WTC11 (cell line): ENCODE measurements at regions not wholly inside any gene's neighbourhood (a gene's known extent, or its start where the extent isn't known, plus 50 kb on each side); places are given as distances from the start of the nearest gene placed in this dataset.
"Not testable (repeated sequence)": the region's sequence is repeated elsewhere in the genome, so short reads cannot be mapped to it uniquely, and the experiment has no call there.

Experiments
- ATAC-seq: fragments of 200-7000 bp; cut with Tn5 transposase; 2 replicates; pipeline ENCODE4 v1.10.0; 2021; ENCODE audit warnings: mild to moderate bottlenecking, moderate library complexity
- CTCF ChIA-PET: fragments of 300-600 bp; sonication (Branson Sonifier 250); formaldehyde crosslinking; loops from one replicate; lab custom pipeline; 2021; ENCODE audit warnings: antibody characterized with exemption; lab: Charles Lee
- POLR2A ChIA-PET: fragments of 350-600 bp; sonication (Branson Sonifier 250); formaldehyde crosslinking; loops from one replicate; lab custom pipeline; 2021; ENCODE audit warnings: antibody characterized with exemption; lab: Charles Lee
- DNase-seq: peaks from one replicate; pipeline ENCODE4 v3.0.0; 2021; ENCODE audit warnings: low spot score
- H3K27ac Mint-ChIP-seq: 2 replicates; pipeline ENCODE4 v1.8.0; 2021; ENCODE audit warnings: mixed read lengths
- H3K27me3 Mint-ChIP-seq: 2 replicates; pipeline ENCODE4 v1.8.0; 2021; ENCODE audit warnings: low read depth, mild to moderate bottlenecking, moderate library complexity, mixed read lengths
- H3K36me3 Mint-ChIP-seq: 2 replicates; pipeline ENCODE4 v1.8.0; 2021; ENCODE audit warnings: mixed read lengths
- H3K4me1 Mint-ChIP-seq: 2 replicates; pipeline ENCODE4 v1.8.0; 2022; ENCODE audit warnings: mixed read lengths
- H3K4me3 Mint-ChIP-seq: 2 replicates; pipeline ENCODE4 v1.8.0; 2021; ENCODE audit warnings: mild to moderate bottlenecking, moderate library complexity, mixed read lengths
- H3K9me3 Mint-ChIP-seq: 2 replicates; pipeline ENCODE4 v1.8.0; 2021; ENCODE audit warnings: mixed read lengths
- ARID4B ChIP-seq: sonication (generic); formaldehyde crosslinking; IDR thresholded peaks from 2 replicates; pipeline ENCODE4 v1.8.0; 2023; ENCODE audit warnings: missing genetic modification reagents, mild to moderate bottlenecking, borderline replicate concordance
- EMX1 ChIP-seq: fragments of 250-450 bp; sonication (Bioruptor Pico); IDR thresholded peaks from 2 replicates; pipeline ENCODE4 v1.8.0; 2021; ENCODE audit warnings: mild to moderate bottlenecking
- KAT7 ChIP-seq: sonication (generic); formaldehyde crosslinking; IDR thresholded peaks from 2 replicates; pipeline ENCODE4 v1.8.1; 2023; ENCODE audit warnings: missing genetic modification reagents, mild to moderate bottlenecking, borderline replicate concordance
- NFYB ChIP-seq: sonication (generic); formaldehyde crosslinking; conservative IDR thresholded peaks from 2 replicates; pipeline ENCODE4 v1.8.0; 2022; ENCODE audit warnings: low read depth, missing genetic modification reagents
- OVOL2 ChIP-seq: fragments of 250-450 bp; sonication (Bioruptor Pico); IDR thresholded peaks from 2 replicates; pipeline ENCODE4 v1.9.0; 2021; ENCODE audit warnings: mild to moderate bottlenecking, borderline replicate concordance
- PRRX2 ChIP-seq: fragments of 250-450 bp; sonication (Bioruptor Pico); IDR thresholded peaks from 2 replicates; pipeline ENCODE4 v1.8.0; 2021; ENCODE audit warnings: mild to moderate bottlenecking
- SMAD3 ChIP-seq: sonication (generic); formaldehyde crosslinking; IDR thresholded peaks from 2 replicates; pipeline ENCODE4 v1.8.0; 2022; ENCODE audit warnings: missing genetic modification reagents, mild to moderate bottlenecking, borderline replicate concordance
- STAT6 ChIP-seq: sonication (generic); formaldehyde crosslinking; conservative IDR thresholded peaks from 2 replicates; pipeline ENCODE4 v1.8.1; 2023; ENCODE audit warnings: mild to moderate bottlenecking, low read depth, missing genetic modification reagents, moderate library complexity
- TP53 ChIP-seq: sonication (generic); formaldehyde crosslinking; IDR thresholded peaks from 2 replicates; pipeline ENCODE4 v1.8.1; 2023; ENCODE audit warnings: mild to moderate bottlenecking, missing genetic modification reagents
- ZBTB21 ChIP-seq: sonication (generic); formaldehyde crosslinking; IDR thresholded peaks from 2 replicates; pipeline ENCODE4 v1.8.1; 2023; ENCODE audit warnings: mild to moderate bottlenecking, missing genetic modification reagents, borderline replicate concordance
- ZNF232 ChIP-seq: sonication (generic); formaldehyde crosslinking; IDR thresholded peaks from 2 replicates; pipeline ENCODE4 v1.8.0; 2022; ENCODE audit warnings: mild to moderate bottlenecking, missing genetic modification reagents
- ZNF416 ChIP-seq: fragments of 250-450 bp; sonication (Bioruptor Pico); IDR thresholded peaks from 2 replicates; pipeline ENCODE4 v1.9.0; 2021; ENCODE audit warnings: mild to moderate bottlenecking, inconsistent platforms
- ZNF425 ChIP-seq: fragments of 250-450 bp; sonication (Bioruptor Pico); conservative IDR thresholded peaks from 2 replicates; pipeline ENCODE4 v1.9.0; 2021; ENCODE audit warnings: mild to moderate bottlenecking
- TF ChIP-seq, protein P1 (sequence below): sonication (generic); formaldehyde crosslinking; IDR thresholded peaks from 2 replicates; pipeline ENCODE4 v1.8.1; 2022; ENCODE audit warnings: mild to moderate bottlenecking, missing genetic modification reagents, moderate library complexity, borderline replicate concordance
- TF ChIP-seq, protein P2 (sequence below): fragments of 250-450 bp; sonication (Bioruptor Pico); IDR thresholded peaks from 2 replicates; pipeline ENCODE4 v2.1.2; 2022; ENCODE audit warnings: mild to moderate bottlenecking, moderate library complexity
- TF ChIP-seq, protein P3 (sequence below): sonication (generic); formaldehyde crosslinking; IDR thresholded peaks from 2 replicates; pipeline ENCODE4 v1.8.0; 2023; ENCODE audit warnings: mild to moderate bottlenecking, missing genetic modification reagents

DNA sequence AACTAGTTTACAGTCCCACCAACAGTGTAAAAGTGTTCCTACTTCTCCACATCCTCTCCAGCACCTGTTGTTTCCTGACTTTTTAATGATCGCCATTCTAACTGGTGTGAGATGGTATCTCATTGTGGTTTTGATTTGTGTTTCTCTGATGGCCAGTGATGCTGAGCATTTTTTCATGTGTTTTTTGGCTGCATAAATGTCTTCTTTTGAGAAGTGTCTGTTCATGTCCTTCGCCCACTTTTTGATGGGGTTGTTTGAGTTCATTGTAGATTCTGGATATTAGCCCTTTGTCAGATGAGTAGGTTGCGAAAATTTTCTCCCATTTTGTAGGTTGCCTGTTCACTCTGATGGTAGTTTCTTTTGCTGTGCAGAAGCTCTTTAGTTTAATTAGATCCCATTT is 77.1 kb upstream of the SLC7A14 start:
- POLR2A ChIA-PET, H3K27me3 Mint-ChIP-seq, H3K27ac Mint-ChIP-seq, ATAC-seq, H3K4me1 Mint-ChIP-seq, DNase-seq, CTCF ChIA-PET, H3K4me3 Mint-ChIP-seq: not testable (repeated sequence)
- Mint-ChIP-seq H3K9me3 (peaks cover 25% of the 10 kb centered on the region), H3K36me3 (peaks cover 12% of the 10 kb centered on the region)

GRCh38 chr3:170660139-170660538 is 74.3 kb upstream of the SLC7A14 start:
- POLR2A ChIA-PET: no interaction called here
- no peaks in the 10 kb centered on the region for H3K36me3 Mint-ChIP-seq
- TF ChIP-seq, protein P1, sequence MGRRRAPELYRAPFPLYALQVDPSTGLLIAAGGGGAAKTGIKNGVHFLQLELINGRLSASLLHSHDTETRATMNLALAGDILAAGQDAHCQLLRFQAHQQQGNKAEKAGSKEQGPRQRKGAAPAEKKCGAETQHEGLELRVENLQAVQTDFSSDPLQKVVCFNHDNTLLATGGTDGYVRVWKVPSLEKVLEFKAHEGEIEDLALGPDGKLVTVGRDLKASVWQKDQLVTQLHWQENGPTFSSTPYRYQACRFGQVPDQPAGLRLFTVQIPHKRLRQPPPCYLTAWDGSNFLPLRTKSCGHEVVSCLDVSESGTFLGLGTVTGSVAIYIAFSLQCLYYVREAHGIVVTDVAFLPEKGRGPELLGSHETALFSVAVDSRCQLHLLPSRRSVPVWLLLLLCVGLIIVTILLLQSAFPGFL: no peak
- TF ChIP-seq ZBTB21 (CRISPR knock-in tag) (no peak), TP53 (CRISPR knock-in tag) (no peak), OVOL2 (no peak), ARID4B (no peak), KAT7 (CRISPR knock-in tag) (no peak), ZNF425 (no peak), ZNF232 (CRISPR knock-in tag) (no peak), ZNF416 (CRISPR knock-in tag) (no peak), STAT6 (no peak), NFYB (CRISPR knock-in tag) (no peak), EMX1 (CRISPR knock-in tag) (no peak), PRRX2 (CRISPR knock-in tag) (no peak), SMAD3 (CRISPR knock-in tag) (no peak)
- TF ChIP-seq, protein P2, sequence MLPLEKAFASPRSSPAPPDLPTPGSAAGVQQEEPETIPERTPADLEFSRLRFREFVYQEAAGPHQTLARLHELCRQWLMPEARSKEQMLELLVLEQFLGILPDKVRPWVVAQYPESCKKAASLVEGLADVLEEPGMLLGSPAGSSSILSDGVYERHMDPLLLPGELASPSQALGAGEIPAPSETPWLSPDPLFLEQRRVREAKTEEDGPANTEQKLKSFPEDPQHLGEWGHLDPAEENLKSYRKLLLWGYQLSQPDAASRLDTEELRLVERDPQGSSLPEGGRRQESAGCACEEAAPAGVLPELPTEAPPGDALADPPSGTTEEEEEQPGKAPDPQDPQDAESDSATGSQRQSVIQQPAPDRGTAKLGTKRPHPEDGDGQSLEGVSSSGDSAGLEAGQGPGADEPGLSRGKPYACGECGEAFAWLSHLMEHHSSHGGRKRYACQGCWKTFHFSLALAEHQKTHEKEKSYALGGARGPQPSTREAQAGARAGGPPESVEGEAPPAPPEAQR (CRISPR knock-in tag): no peak
- TF ChIP-seq, protein P3, sequence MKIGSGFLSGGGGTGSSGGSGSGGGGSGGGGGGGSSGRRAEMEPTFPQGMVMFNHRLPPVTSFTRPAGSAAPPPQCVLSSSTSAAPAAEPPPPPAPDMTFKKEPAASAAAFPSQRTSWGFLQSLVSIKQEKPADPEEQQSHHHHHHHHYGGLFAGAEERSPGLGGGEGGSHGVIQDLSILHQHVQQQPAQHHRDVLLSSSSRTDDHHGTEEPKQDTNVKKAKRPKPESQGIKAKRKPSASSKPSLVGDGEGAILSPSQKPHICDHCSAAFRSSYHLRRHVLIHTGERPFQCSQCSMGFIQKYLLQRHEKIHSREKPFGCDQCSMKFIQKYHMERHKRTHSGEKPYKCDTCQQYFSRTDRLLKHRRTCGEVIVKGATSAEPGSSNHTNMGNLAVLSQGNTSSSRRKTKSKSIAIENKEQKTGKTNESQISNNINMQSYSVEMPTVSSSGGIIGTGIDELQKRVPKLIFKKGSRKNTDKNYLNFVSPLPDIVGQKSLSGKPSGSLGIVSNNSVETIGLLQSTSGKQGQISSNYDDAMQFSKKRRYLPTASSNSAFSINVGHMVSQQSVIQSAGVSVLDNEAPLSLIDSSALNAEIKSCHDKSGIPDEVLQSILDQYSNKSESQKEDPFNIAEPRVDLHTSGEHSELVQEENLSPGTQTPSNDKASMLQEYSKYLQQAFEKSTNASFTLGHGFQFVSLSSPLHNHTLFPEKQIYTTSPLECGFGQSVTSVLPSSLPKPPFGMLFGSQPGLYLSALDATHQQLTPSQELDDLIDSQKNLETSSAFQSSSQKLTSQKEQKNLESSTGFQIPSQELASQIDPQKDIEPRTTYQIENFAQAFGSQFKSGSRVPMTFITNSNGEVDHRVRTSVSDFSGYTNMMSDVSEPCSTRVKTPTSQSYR: no peak
- H3K27me3 Mint-ChIP-seq: no peaks in the 10 kb centered on the region
- DNase-seq: no peak
- H3K27ac Mint-ChIP-seq: no peak overlapping the region
- CTCF ChIA-PET: interaction anchor here (1.1 to 1.2 kb wide), 2 partner anchors 95 to 151 kb away, joined by 3 read pairs; no protein-coding TSS in a partner anchor
- ATAC-seq: no peak
- H3K4me3 Mint-ChIP-seq: no peak overlapping the region
- H3K4me1 Mint-ChIP-seq: peaks cover 6% of the 10 kb centered on the region
- peaks cover 13% of the 10 kb centered on the region; the same call in 1 of the 2 replicates for H3K9me3 Mint-ChIP-seq
